Neural cell (in vitro differentiated cells): ENCODE measurements at regions not wholly inside any gene's neighbourhood (a gene's known extent, or its start where the extent isn't known, plus 50 kb on each side); places are given as distances from the start of the nearest gene placed in this dataset.

Experiments used
- H2AFZ ChIP-seq: fragments of 200-600, 300-800 bp; sonication (generic), shearing (Covaris generic); 2 replicates; pipeline ENCODE4 v1.6.0; 2014; ENCODE audit warnings: low read depth, mild to moderate bottlenecking, antibody characterized with exemption, low read length, moderate library complexity
- H3F3A ChIP-seq: fragments of 200-600 bp; shearing (Covaris generic); 2 replicates; pipeline ENCODE4 v1.6.1; 2016; ENCODE audit warnings: mild to moderate bottlenecking, moderate library complexity, mixed read lengths, antibody characterized with exemption, low read length; ENCODE audit not compliant: insufficient read depth, poor library complexity, severe bottlenecking
- H3K27ac ChIP-seq: fragments of 200-600, 300-800 bp; sonication (generic), shearing (Covaris generic); 2 replicates; pipeline ENCODE4 v1.5.1; 2014; ENCODE audit warnings: mild to moderate bottlenecking, low read length, moderate library complexity
- H3K27me3 ChIP-seq: fragments of 300-800, 200-600 bp; sonication (generic), shearing (Covaris generic); 2 replicates; pipeline ENCODE4 v1.6.0; 2014; ENCODE audit warnings: mild to moderate bottlenecking, low read depth, low read length, moderate library complexity; ENCODE audit not compliant: insufficient read depth
- H3K36me3 ChIP-seq: fragments of 300-800, 200-600 bp; sonication (generic), shearing (Covaris generic); 2 replicates; pipeline ENCODE4 v1.5.1; 2014; ENCODE audit warnings: mild to moderate bottlenecking, antibody characterized with exemption, low read length, moderate library complexity; ENCODE audit not compliant: insufficient read depth
- H3K4me2 ChIP-seq: fragments of 300-800, 200-600 bp; sonication (generic), shearing (Covaris generic); 2 replicates; pipeline ENCODE4 v1.6.0; 2014; ENCODE audit warnings: mild to moderate bottlenecking, low read length
- H3K4me3 ChIP-seq: fragments of 300-800, 200-600 bp; sonication (generic), shearing (Covaris generic); 2 replicates; pipeline ENCODE4 v1.5.1; 2014; ENCODE audit warnings: mild to moderate bottlenecking, low read length, moderate library complexity
- H3K79me2 ChIP-seq: fragments of 200-600 bp; shearing (Covaris generic); replicated peaks from 2 replicates; pipeline ENCODE4 v1.6.0; 2014; ENCODE audit warnings: mild to moderate bottlenecking, low read length, moderate library complexity; ENCODE audit not compliant: insufficient read depth
- H3K9ac ChIP-seq: fragments of 300-800, 200-600 bp; sonication (generic), shearing (Covaris generic); 2 replicates; pipeline ENCODE4 v1.6.1; 2016; ENCODE audit warnings: mild to moderate bottlenecking, low read length, mixed read lengths
- H3K9me2 ChIP-seq: fragments of 200-600 bp; shearing (Covaris generic); 2 replicates; pipeline ENCODE4 v1.6.1; 2016; ENCODE audit warnings: mild to moderate bottlenecking, low read length, mixed read lengths; ENCODE audit not compliant: insufficient read depth
- H3K9me3 ChIP-seq: fragments of 200-600, 300-800 bp; sonication (generic), shearing (Covaris generic); 2 replicates; pipeline ENCODE4 v1.6.1; 2016; ENCODE audit warnings: mild to moderate bottlenecking, mixed run types, low read length, moderate library complexity, mixed read lengths
- H4K20me1 ChIP-seq: fragments of 200-600 bp; shearing (Covaris generic); 2 replicates; pipeline ENCODE4 v1.6.1; 2016; ENCODE audit warnings: mild to moderate bottlenecking, mixed run types; ENCODE audit not compliant: insufficient read depth
- CTCF ChIP-seq: fragments of 450-650 bp; IDR thresholded peaks from 2 replicates; pipeline ENCODE4 v1.5.1; 2014; ENCODE audit warnings: antibody characterized with exemption, mild to moderate bottlenecking, moderate library complexity; ENCODE audit not compliant: poor library complexity, severe bottlenecking
- EP300 ChIP-seq: fragments of 450-650 bp; conservative IDR thresholded peaks from 2 replicates; pipeline ENCODE4 v1.6.1; 2014; ENCODE audit warnings: antibody characterized with exemption, mild to moderate bottlenecking, moderate library complexity; ENCODE audit not compliant: poor library complexity, severe bottlenecking
- EZH2 ChIP-seq: fragments of 200-600, 300-800 bp; shearing (Covaris generic), sonication (generic); IDR thresholded peaks from 2 replicates; pipeline ENCODE4 v1.6.1; 2014; ENCODE audit warnings: antibody characterized with exemption, low read length, borderline replicate concordance, mild to moderate bottlenecking; ENCODE audit not compliant: insufficient read depth, poor library complexity, severe bottlenecking
- MXI1 ChIP-seq: fragments of 450-650 bp; conservative IDR thresholded peaks from 2 replicates; pipeline ENCODE4 v1.6.1; 2014; ENCODE audit warnings: antibody characterized with exemption, mild to moderate bottlenecking; ENCODE audit not compliant: poor library complexity, severe bottlenecking
- POLR2AphosphoS5 ChIP-seq: IDR thresholded peaks from 2 replicates; pipeline ENCODE4 v1.6.1; 2012
- RAD21 ChIP-seq: fragments of 450-650 bp; conservative IDR thresholded peaks from 2 replicates; pipeline ENCODE4 v1.6.1; 2014; ENCODE audit warnings: antibody characterized with exemption, mild to moderate bottlenecking, moderate library complexity
- REST ChIP-seq: IDR thresholded peaks from 2 replicates; pipeline ENCODE4 v1.6.1; 2012; ENCODE audit warnings: borderline replicate concordance
- SMC3 ChIP-seq: fragments of 450-650 bp; conservative IDR thresholded peaks from 2 replicates; pipeline ENCODE4 v1.6.1; 2014; ENCODE audit warnings: antibody characterized with exemption, mild to moderate bottlenecking, moderate library complexity; ENCODE audit not compliant: poor library complexity
- TAF1 ChIP-seq: IDR thresholded peaks from 2 replicates; pipeline ENCODE4 v1.6.1; 2012; ENCODE audit warnings: low read depth

GRCh38 chr2:150023044-150023443 is 435.5 kb upstream of the MMADHC start:
- no peak overlapping the region for H2AFZ ChIP-seq
- H3K4me3 ChIP-seq = no peak overlapping the region
- no peaks in the 10 kb centered on the region for H3F3A ChIP-seq
- H4K20me1 ChIP-seq = no peaks in the 10 kb centered on the region
- H3K36me3 ChIP-seq = no peaks in the 10 kb centered on the region
- H3K79me2 ChIP-seq = no peaks in the 10 kb centered on the region
- H3K9me2 ChIP-seq = no peaks in the 10 kb centered on the region
- H3K4me2 ChIP-seq = no peak overlapping the region
- no peak overlapping the region for H3K27ac ChIP-seq
- TF ChIP-seq REST = no peak
- H3K27me3 ChIP-seq = no peaks in the 10 kb centered on the region
- no peaks in the 10 kb centered on the region for H3K9me3 ChIP-seq
- no peak overlapping the region for H3K9ac ChIP-seq

DNA sequence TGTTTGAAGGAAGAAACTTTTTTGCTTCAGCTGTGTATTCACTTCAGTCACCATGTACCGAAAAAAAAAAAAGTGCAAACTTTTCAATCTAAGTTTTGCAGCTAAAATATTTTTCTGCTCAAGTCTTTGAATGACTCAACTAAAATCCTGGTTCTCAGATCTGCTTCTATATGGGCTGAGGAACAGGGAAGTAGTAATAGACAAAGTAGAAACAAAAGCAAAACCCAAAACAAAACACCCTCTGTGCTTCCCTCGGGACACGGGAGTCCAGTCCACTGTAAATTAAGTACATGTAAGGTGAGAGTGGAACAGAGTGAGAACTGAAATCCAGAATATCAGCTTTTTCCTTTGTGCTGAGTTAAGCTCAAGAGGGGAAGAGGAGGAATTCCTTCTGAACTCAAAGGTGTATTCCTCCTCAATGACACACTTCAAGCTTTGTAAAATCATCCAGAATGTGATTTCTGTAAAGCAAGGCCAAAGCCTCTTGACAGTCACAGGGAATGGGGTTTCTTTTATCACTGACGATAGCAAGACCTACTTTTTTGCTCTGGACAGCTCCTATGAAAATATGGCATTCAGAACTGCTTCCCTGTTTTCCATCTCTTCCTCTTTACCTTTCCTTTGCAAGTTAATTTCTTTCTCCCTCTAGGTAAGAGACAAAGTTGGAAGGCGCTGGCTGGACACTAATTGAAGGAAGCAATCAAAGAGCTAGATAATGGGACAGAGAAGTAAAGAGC is 433.5 kb upstream of the MMADHC start:
- H3K4me3 ChIP-seq = no peak overlapping the region
- no peaks in the 10 kb centered on the region for H3K79me2 ChIP-seq
- no peaks in the 10 kb centered on the region for H3K9me2 ChIP-seq
- no peaks in the 10 kb centered on the region for H3K36me3 ChIP-seq
- TF ChIP-seq CTCF (no peak), MXI1 (no peak), REST (no peak), POLR2AphosphoS5 (no peak), SMC3 (no peak), TAF1 (no peak), EP300 (no peak), RAD21 (no peak), EZH2 (no peak)
- H3K27ac ChIP-seq = no peak overlapping the region
- H2AFZ ChIP-seq = no peak overlapping the region
- H3K9me3 ChIP-seq = no peaks in the 10 kb centered on the region
- no peak overlapping the region for H3K4me2 ChIP-seq
- H3K9ac ChIP-seq = no peak overlapping the region
- no peaks in the 10 kb centered on the region for H4K20me1 ChIP-seq
- no peaks in the 10 kb centered on the region for H3F3A ChIP-seq
- H3K27me3 ChIP-seq = no peaks in the 10 kb centered on the region
